ENCODE measurements at regions not wholly inside any gene's neighbourhood (a gene's known extent, or its start where the extent isn't known, plus 50 kb on each side); places are given as distances from the start of the nearest gene placed in this dataset.

DNA sequence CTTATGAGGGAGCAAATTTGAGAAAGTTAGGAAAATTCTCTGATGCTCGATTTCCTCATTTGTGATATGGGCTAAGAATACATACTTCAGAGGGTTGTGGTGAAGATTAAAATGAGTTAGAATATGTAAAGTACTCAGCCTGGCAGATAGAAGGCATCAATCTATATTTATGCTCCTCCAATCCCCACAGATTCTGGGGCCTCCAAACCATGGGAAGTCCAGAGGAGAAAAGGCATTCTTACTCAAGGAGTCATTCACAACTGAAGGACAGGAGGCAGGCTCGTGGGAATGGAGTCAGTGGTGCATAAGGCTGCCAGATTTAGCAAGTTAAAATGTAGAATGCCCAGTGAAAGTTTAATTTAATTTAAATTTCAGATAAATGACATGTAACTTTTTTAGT lies 330.0 kb upstream of the POU3F1 start:
- Histone ChIP-seq H3K18ac (ENCODE audit: low read length) (no peak overlapping the region), H2BK5ac (ENCODE audit: low read length) (no peak overlapping the region), H3K23ac (ENCODE audit: low read length) (no peak overlapping the region), H3K56ac (ENCODE audit: low read length) (no peak overlapping the region), H2BK15ac (replicated peaks; ENCODE audit: low read depth) (no peak overlapping the region), H3K27me3 (ENCODE audit: insufficient read depth, low read length, poor library complexity) (no peaks in the 10 kb centered on the region), H3K36me3 (ENCODE audit: control insufficient read depth, insufficient read depth, low read length) (no peaks in the 10 kb centered on the region), H2AK5ac (ENCODE audit: low read length) (no peak overlapping the region), H4K5ac (ENCODE audit: low read length) (no peak overlapping the region), H3K4me3 (ENCODE audit: low read length) (no peak overlapping the region), H3K79me2 (ENCODE audit: control insufficient read depth, insufficient read depth, low read length) (no peaks in the 10 kb centered on the region), H3K4ac (ENCODE audit: low read depth, low read length) (no peak overlapping the region), H3K79me1 (ENCODE audit: low read length) (no peaks in the 10 kb centered on the region), H3K27ac (ENCODE audit: low read depth, low read length) (no peak overlapping the region), H2BK120ac (ENCODE audit: low read depth, low read length) (no peak overlapping the region), H4K8ac (ENCODE audit: low read depth, low read length) (no peak overlapping the region), H3K4me2 (ENCODE audit: low read length) (no peak overlapping the region), H3K9ac (ENCODE audit: low read length) (no peak overlapping the region), H3K4me1 (ENCODE audit: control insufficient read depth, low read depth, low read length) (no peaks in the 10 kb centered on the region)
- no peak for DNase-seq
- no CpG with 5 or more reads among the region's 2 CpGs for WGBS (ENCODE audit: extremely low coverage, insufficient coverage, low lambda C conversion rate)

GRCh38 chr1:38375035-38375434 lies 328.4 kb upstream of the POU3F1 start:
- Histone ChIP-seq H3K56ac (ENCODE audit: low read length) (no peak overlapping the region), H2AK5ac (ENCODE audit: low read length) (no peak overlapping the region), H3K4me3 (ENCODE audit: low read length) (no peak overlapping the region), H3K4me2 (ENCODE audit: low read length) (no peak overlapping the region), H4K5ac (ENCODE audit: low read length) (no peak overlapping the region), H3K79me2 (ENCODE audit: control insufficient read depth, insufficient read depth, low read length) (no peaks in the 10 kb centered on the region), H3K4ac (ENCODE audit: low read depth, low read length) (no peak overlapping the region), H3K79me1 (ENCODE audit: low read length) (no peaks in the 10 kb centered on the region), H3K9ac (ENCODE audit: low read length) (no peak overlapping the region), H2BK120ac (ENCODE audit: low read depth, low read length) (no peak overlapping the region), H2BK5ac (ENCODE audit: low read length) (no peak overlapping the region), H3K4me1 (ENCODE audit: control insufficient read depth, low read depth, low read length) (no peaks in the 10 kb centered on the region), H3K27ac (ENCODE audit: low read depth, low read length) (no peak overlapping the region), H3K18ac (ENCODE audit: low read length) (no peak overlapping the region), H3K23ac (ENCODE audit: low read length) (no peak overlapping the region), H3K36me3 (ENCODE audit: control insufficient read depth, insufficient read depth, low read length) (no peaks in the 10 kb centered on the region), H2BK15ac (replicated peaks; ENCODE audit: low read depth) (no peak overlapping the region), H3K27me3 (ENCODE audit: insufficient read depth, low read length, poor library complexity) (no peaks in the 10 kb centered on the region), H4K8ac (ENCODE audit: low read depth, low read length) (no peak overlapping the region)
- WGBS (ENCODE audit: extremely low coverage, insufficient coverage, low lambda C conversion rate): no CpG with 5 or more reads among the region's 1 CpG
- no peak for DNase-seq

DNA sequence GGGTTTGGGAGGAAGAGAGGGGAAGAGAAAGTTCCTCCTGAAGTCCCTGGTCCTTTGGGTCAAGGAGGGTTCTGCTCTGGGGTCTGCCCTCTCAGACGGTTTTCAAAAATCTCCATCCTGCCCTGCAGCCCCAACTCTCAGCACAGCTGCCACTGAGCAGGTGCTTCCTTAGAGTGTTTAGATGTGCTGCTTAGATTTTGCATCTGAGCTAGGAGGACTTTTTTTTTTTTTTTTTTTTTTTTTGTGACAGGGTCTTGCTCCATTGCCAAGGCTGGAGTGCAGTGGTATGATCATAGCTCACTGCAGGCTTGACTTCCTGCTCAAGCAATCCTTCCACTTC lies 324.9 kb upstream of the POU3F1 start:
- Histone ChIP-seq H3K56ac (ENCODE audit: low read length) (no peak overlapping the region), H3K27ac (ENCODE audit: low read depth, low read length) (no peak overlapping the region), H2BK15ac (replicated peaks; ENCODE audit: low read depth) (no peak overlapping the region), H3K23ac (ENCODE audit: low read length) (no peak overlapping the region), H3K4me2 (ENCODE audit: low read length) (no peak overlapping the region), H2AK5ac (ENCODE audit: low read length) (no peak overlapping the region), H3K27me3 (ENCODE audit: insufficient read depth, low read length, poor library complexity) (no peaks in the 10 kb centered on the region), H3K36me3 (ENCODE audit: control insufficient read depth, insufficient read depth, low read length) (no peaks in the 10 kb centered on the region), H2BK5ac (ENCODE audit: low read length) (no peak overlapping the region), H4K8ac (ENCODE audit: low read depth, low read length) (no peak overlapping the region), H3K4me3 (ENCODE audit: low read length) (no peak overlapping the region), H3K79me2 (ENCODE audit: control insufficient read depth, insufficient read depth, low read length) (no peaks in the 10 kb centered on the region), H4K5ac (ENCODE audit: low read length) (no peak overlapping the region), H3K79me1 (ENCODE audit: low read length) (no peaks in the 10 kb centered on the region), H2BK120ac (ENCODE audit: low read depth, low read length) (no peak overlapping the region), H3K4ac (ENCODE audit: low read depth, low read length) (no peak overlapping the region), H3K18ac (ENCODE audit: low read length) (no peak overlapping the region), H3K4me1 (ENCODE audit: control insufficient read depth, low read depth, low read length) (no peaks in the 10 kb centered on the region), H3K9ac (ENCODE audit: low read length) (no peak overlapping the region)
- DNase-seq: no peak
- WGBS (ENCODE audit: extremely low coverage, insufficient coverage, low lambda C conversion rate): no CpG with 5 or more reads among the region's 1 CpG

GRCh38 chr1:38370716-38371504 lies 324.3 kb upstream of the POU3F1 start:
- Histone ChIP-seq H2AK5ac (ENCODE audit: low read length) (no peak overlapping the region), H4K8ac (ENCODE audit: low read depth, low read length) (no peak overlapping the region), H4K5ac (ENCODE audit: low read length) (no peak overlapping the region), H3K4me1 (ENCODE audit: control insufficient read depth, low read depth, low read length) (no peaks in the 10 kb centered on the region), H2BK15ac (replicated peaks; ENCODE audit: low read depth) (no peak overlapping the region), H3K27ac (ENCODE audit: low read depth, low read length) (no peak overlapping the region), H3K4me3 (ENCODE audit: low read length) (no peak overlapping the region), H2BK5ac (ENCODE audit: low read length) (no peak overlapping the region), H3K18ac (ENCODE audit: low read length) (no peak overlapping the region), H3K36me3 (ENCODE audit: control insufficient read depth, insufficient read depth, low read length) (no peaks in the 10 kb centered on the region), H3K27me3 (ENCODE audit: insufficient read depth, low read length, poor library complexity) (no peaks in the 10 kb centered on the region), H3K79me1 (ENCODE audit: low read length) (no peaks in the 10 kb centered on the region), H3K4me2 (ENCODE audit: low read length) (no peak overlapping the region), H3K9ac (ENCODE audit: low read length) (no peak overlapping the region), H3K4ac (ENCODE audit: low read depth, low read length) (no peak overlapping the region), H3K79me2 (ENCODE audit: control insufficient read depth, insufficient read depth, low read length) (no peaks in the 10 kb centered on the region), H3K23ac (ENCODE audit: low read length) (no peak overlapping the region), H2BK120ac (ENCODE audit: low read depth, low read length) (no peak overlapping the region), H3K56ac (ENCODE audit: low read length) (no peak overlapping the region)
- no CpG with 5 or more reads among the region's 14 CpGs for WGBS (ENCODE audit: extremely low coverage, insufficient coverage, low lambda C conversion rate)
- DNase-seq: no peak

- H3K4ac ChIP-seq (ENCODE audit: low read depth, low read length): no peak overlapping the region
- no peak overlapping the region for H3K18ac ChIP-seq (ENCODE audit: low read length)
- no peak for DNase-seq
- H3K4me1 ChIP-seq (ENCODE audit: control insufficient read depth, low read depth, low read length): no peaks in the 10 kb centered on the region
- H3K79me1 ChIP-seq (ENCODE audit: low read length): no peaks in the 10 kb centered on the region
- WGBS (ENCODE audit: extremely low coverage, insufficient coverage, low lambda C conversion rate): no CpG with 5 or more reads among the region's 1 CpG
- H4K8ac ChIP-seq (ENCODE audit: low read depth, low read length): no peak overlapping the region
- H3K56ac ChIP-seq (ENCODE audit: low read length): no peak overlapping the region
- H3K27me3 ChIP-seq (ENCODE audit: insufficient read depth, low read length, poor library complexity): no peaks in the 10 kb centered on the region
- H3K4me2 ChIP-seq (ENCODE audit: low read length): no peak overlapping the region
- H4K5ac ChIP-seq (ENCODE audit: low read length): no peak overlapping the region
- H2BK15ac ChIP-seq (replicated peaks; ENCODE audit: low read depth): no peak overlapping the region
- no peak overlapping the region for H2BK120ac ChIP-seq (ENCODE audit: low read depth, low read length)
- no peaks in the 10 kb centered on the region for H3K79me2 ChIP-seq (ENCODE audit: control insufficient read depth, insufficient read depth, low read length)
- no peak overlapping the region for H3K4me3 ChIP-seq (ENCODE audit: low read length)
- no peaks in the 10 kb centered on the region for H3K36me3 ChIP-seq (ENCODE audit: control insufficient read depth, insufficient read depth, low read length)
- H2BK5ac ChIP-seq (ENCODE audit: low read length): no peak overlapping the region
- H3K9ac ChIP-seq (ENCODE audit: low read length): no peak overlapping the region
- no peak overlapping the region for H2AK5ac ChIP-seq (ENCODE audit: low read length)
- no peak overlapping the region for H3K23ac ChIP-seq (ENCODE audit: low read length)
- H3K27ac ChIP-seq (ENCODE audit: low read depth, low read length): no peak overlapping the region
Observed at GRCh38 chr1:38365242-38365641, 318.6 kb upstream of the POU3F1 start.

DNA sequence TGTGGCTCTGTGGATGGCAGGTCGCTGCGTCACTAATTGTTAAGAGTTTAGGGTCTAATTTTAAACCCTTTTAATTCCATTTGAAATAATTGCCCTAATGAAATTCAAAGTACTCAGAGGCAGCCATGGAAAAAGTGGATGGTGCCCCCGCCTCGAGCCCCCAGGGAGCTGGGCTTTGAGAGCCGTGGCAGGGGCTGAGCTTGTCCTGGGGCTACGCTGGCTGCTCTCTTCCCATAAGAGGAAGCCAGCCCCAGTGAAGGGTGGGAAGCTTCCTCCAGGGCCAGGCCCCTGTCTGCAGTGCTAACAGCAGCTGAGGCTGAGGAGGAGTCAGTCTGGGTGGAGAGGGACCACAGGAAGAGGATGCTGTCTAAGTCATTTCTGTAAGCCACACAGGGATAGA lies 315.0 kb upstream of the POU3F1 start:
- Histone ChIP-seq H3K56ac (ENCODE audit: low read length) (no peak overlapping the region), H3K79me2 (ENCODE audit: control insufficient read depth, insufficient read depth, low read length) (no peaks in the 10 kb centered on the region), H2BK120ac (ENCODE audit: low read depth, low read length) (no peak overlapping the region), H3K4me1 (ENCODE audit: control insufficient read depth, low read depth, low read length) (no peaks in the 10 kb centered on the region), H3K36me3 (ENCODE audit: control insufficient read depth, insufficient read depth, low read length) (no peaks in the 10 kb centered on the region), H3K4me2 (ENCODE audit: low read length) (no peak overlapping the region), H2AK5ac (ENCODE audit: low read length) (no peak overlapping the region), H3K4ac (ENCODE audit: low read depth, low read length) (no peak overlapping the region), H3K27ac (ENCODE audit: low read depth, low read length) (no peak overlapping the region), H3K23ac (ENCODE audit: low read length) (no peak overlapping the region), H2BK15ac (replicated peaks; ENCODE audit: low read depth) (no peak overlapping the region), H3K27me3 (ENCODE audit: insufficient read depth, low read length, poor library complexity) (no peaks in the 10 kb centered on the region), H2BK5ac (ENCODE audit: low read length) (no peak overlapping the region), H3K79me1 (ENCODE audit: low read length) (no peaks in the 10 kb centered on the region), H3K9ac (ENCODE audit: low read length) (no peak overlapping the region), H3K18ac (ENCODE audit: low read length) (no peak overlapping the region), H4K8ac (ENCODE audit: low read depth, low read length) (no peak overlapping the region), H4K5ac (ENCODE audit: low read length) (no peak overlapping the region), H3K4me3 (ENCODE audit: low read length) (no peak overlapping the region)
- WGBS (ENCODE audit: extremely low coverage, insufficient coverage, low lambda C conversion rate): no CpG with 5 or more reads among the region's 6 CpGs
- DNase-seq: peak; percentile 5
